HG02885 (cell line): ENCODE measurements at regions not wholly inside any gene's neighbourhood (a gene's known extent, or its start where the extent isn't known, plus 50 kb on each side); places are given as distances from the start of the nearest gene placed in this dataset.

Experiments
- ATAC-seq: cut with Tn5 transposase; IDR thresholded peaks from one replicate; pipeline ENCODE4 v1.9.1; 2021; ENCODE audit warnings: mild to moderate bottlenecking; ENCODE audit not compliant: unreplicated experiment, poor library complexity

DNA sequence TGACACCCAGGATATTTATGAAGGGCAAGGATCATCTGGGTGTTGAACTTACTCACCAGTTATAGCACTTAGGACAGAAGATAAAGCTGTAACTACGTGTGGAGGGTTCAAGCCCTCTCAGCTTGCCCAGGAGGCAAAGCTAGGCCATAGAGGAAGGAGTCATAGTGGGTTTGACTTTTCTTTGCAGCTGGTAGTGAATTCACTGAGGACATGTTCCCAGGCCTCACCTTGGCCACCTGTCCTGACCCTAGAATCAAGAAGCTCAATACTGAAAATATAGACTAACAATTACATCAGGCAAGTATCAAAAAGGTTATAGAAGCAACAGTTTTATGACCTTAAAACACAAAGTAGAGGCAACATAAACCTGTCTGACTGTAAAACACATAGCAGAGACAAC lies 1207.7 kb downstream of the SLITRK1 start:
- no peak for ATAC-seq

DNA sequence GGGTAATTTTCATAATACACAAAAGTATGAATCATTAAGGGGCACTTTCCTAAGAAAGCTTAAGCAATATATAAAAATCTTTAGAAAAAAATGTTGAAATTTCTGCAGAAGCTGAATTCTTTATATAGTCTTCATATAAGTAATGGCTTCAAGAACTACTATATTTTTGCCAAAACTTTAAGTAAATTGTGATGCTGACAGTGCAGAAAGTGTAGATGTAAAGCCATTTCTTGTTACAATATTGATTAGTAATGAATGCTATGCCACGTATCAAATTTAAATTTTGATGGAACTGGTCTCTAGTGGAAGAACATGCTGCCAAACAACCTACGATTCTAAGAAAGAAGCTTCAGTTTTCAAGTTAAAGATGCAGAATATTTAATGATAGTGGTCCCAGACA lies 1210.0 kb downstream of the SLITRK1 start:
- no peak for ATAC-seq

DNA sequence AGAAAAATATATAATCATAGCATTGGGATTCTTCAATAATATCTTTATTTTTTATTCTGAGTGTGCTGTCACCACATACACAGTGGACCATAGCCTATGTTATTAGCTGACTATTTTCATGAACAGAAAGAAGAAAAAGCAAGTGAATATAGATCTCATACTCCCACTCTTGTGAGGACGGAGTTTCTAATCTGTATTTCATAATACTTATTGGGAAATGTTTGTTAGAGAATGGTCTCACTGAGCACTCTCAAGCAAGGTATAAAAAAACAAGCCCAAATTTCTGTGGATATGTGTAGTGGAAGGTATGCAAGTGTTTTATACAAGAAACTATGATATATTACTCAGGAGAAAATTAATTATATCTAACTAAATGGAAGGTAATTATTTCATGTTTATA lies 1218.1 kb downstream of the SLITRK1 start:
- ATAC-seq: no peak

DNA sequence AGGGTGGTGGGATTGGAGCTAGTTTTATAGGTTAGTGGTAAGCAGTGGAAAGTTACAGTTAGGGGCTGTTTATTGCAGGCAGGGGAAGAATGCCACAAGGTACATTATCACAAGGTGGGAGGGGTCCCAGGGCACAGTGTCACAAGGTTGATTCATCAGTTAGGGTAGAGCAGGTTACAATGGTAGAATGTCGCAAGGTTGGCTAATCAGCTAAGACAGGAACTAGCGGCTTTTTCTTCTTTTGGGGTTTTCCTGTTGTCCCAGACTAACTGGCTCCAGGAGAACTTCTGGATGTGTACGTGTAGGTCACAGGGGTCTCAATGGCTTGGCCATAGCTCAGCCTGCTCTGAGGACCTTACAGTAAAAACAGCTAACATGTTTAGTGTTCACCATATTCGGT lies 1221.1 kb downstream of the SLITRK1 start:
- ATAC-seq: no peak

DNA sequence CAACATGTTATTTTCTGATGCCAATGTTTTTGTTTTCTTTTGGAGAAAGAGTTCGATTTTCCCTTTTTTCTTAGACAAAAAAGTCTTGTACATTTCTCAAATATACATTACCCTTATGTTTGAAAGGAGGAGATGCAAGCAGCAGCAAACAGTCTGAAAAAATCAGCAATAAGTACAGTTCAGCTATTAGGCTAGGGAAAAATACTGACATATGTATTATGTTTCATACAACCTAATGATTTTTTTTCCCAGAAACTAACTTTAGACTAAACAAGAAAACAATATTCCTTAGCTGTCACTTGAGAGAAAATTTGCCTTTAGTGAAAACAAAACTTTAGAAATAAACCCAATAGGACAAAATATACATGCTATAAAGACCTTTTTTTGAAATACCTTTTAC lies 1223.5 kb downstream of the SLITRK1 start:
- ATAC-seq: no peak

DNA sequence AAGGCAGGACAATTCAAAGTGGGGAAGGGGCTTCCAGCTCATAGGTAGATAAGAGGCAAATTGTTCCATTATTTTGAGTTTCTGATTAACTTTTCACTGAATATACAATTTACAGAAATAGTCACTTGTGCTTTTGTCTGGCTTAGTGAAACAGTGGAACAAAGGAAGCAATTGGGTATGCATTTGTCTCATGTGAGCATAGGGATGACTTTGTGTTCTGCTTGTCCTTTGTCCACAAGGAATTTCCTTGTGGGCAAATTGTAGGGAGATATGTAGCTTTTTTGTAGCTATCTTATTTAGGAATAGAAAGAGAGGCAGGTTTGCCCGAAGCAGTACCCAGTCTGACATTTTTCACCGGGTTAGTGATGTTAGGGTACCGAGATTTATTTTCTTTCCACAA lies 1224.8 kb downstream of the SLITRK1 start:
- ATAC-seq: no peak

DNA sequence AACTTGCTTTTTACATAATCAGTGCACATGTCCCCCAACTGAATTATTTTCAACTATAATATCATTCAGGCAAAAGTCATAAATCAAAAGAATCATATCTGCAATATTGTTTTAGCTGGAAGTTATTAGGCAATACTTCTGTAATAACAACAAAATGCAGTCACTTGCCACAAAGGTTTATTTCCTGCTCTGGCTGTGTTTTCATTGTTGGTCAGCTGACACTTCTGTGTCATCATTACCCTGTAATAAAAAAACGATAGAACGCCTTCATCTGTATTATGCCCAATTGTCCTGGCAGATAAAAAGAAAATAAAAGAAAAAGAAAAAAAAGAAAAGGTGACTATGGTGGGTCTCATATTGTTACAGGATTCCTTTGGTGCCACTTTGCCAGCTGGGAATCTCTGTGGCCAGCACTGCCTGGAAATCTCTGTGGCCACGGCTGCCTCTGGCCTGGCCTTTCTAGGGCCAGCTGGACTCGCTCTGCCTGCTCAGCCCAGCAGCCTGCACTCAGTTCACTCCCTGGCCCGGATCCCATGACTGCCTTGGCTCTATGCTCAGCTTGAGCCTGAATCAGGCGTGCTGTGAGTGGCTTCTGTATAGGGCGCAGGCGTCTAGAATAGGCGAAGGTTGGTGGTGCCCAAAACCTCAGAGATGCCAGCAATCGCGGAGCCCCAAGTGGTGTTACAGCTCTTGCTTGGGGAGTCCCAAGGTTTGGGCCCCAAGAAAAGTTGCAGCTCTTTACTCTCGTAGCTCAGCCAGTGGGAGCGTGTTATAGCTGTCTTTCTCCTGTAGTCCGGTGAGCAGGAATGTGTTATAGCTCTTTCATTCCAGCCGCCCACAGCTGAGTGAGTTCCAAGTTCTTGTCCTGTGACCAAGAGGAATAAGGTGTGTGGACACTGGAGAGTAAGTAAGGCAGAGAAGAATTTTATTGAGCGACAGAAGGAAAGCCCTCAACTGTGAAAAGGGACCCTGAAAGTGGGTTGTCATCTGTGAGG lies 1227.1 kb downstream of the SLITRK1 start:
- no peak for ATAC-seq

DNA sequence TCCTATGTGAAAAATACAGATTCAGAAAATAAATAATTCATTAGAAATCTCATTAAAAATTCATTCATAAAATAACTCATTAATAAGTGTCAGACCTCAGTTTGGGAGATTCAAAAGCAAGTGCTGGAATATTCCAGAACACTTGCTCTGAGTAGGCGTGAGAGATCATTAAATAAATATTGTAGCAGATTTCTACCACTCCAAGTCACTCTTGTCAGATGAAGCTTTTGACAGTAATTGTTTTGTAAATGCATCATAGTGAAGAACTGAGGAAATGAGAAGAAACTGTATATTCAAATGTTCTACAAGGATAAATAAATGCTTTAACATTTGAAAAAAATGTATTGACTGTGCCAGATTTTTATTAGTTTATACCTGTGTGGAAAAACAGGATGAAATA lies 1228.1 kb downstream of the SLITRK1 start:
- ATAC-seq: no peak

DNA sequence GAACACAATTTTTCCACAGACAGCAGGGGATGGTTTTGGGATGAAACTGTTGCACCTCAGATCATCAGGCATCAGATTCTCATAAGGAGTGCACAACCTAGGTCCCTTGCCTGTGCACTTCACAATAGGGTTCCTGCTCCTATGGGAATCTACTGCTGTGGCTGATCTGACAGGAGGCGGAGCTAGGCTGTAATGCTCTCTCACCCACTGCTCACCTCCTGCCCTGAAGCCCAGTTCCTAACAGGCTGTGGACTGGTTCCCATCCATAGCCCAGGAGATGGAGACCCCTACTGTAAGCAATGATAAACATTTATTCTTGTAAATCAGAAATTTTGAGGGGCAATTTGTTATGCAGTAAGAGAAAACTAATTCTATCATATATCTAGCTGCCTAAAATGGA lies 1234.7 kb downstream of the SLITRK1 start:
- no peak for ATAC-seq

DNA sequence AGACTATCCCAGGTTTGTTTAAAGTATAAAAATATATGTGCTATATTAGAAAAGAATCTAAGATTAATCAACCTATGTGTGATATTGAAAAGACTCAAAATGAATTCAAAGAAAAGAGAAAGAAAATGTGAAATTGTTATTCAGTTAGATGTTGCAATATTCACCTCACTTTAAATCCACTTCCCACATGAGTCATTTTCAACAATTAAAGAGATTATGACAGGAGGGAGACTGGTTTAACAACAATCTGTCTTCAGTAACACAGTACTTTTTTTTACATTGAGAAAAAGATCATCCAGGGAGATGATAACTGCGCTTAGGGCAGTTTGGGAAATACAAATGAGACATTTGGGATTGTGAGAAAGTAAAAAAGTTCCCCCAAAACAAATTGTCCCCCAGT lies 1246.2 kb downstream of the SLITRK1 start:
- ATAC-seq: no peak

DNA sequence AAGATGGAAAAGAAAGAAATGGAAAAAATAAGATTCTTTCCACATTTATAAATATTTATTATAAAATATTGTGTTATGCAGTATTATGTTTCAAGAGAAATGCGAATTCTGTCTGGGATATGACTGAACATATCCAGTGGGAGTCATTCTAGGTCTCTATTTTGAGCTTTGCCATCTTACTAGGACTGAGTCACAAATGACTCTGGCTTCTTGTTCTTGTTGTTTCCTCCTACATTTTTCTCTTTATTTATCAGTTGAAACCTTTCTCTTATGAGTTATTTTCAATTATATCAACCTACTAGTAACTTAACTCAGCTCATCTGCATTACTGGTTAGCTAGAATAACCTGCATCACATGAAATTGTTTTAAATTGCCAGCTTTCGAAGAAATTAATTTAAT lies 1247.3 kb downstream of the SLITRK1 start:
- no peak for ATAC-seq

DNA sequence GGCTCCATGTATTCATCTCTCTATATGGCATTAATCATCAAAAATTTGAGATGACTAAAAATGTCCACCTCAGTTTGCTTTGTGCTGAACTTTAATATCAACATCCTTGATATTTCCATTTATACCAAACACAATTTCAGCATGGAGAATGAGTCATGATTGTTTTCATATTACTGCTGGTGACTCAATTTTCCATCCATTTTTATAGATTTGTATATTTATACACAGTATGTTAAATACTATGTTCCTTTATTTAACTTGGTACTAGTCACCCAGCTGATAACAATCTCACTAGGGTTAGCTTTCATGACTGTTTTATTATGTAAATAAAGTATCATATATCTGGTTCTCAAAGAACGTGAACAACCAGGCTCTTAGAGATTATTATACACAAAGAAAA lies 1255.1 kb downstream of the SLITRK1 start:
- ATAC-seq: no peak

DNA sequence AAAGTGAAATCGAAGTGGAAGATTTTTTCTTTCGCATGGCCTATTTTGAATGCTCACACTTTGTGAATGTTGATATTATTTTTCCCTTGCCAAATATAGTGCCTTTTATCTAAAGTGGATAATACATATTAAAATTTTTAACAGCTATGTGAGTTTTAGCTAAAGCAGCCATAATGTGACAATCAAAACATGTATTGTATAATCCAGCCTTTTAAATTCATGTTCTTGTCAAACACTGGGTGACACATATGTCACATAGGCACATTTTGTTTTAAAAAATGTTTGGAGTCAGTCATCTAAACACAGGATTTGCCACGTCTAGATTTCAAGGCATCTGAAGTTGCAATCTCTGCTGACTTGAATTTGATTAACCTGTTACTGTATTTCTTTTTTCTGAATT lies 1256.6 kb downstream of the SLITRK1 start:
- no peak for ATAC-seq

DNA sequence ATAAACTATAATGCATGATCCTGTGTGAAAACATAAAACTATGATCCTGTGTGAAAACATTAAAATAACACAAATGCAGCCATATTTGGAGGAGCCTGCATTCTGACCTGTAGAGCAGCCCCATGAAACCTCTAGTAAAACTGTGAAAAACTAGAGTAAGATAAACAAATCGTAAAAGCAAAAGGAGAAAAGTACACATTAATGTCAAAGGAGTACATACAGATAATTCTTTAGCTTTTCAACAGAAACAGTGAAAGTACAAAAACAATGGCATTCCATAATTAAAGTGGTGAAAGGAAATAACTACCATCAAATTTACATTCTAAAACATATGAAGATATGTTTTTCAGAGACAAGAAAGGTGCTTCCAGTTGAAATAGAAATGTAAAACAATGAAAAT lies 1267.2 kb downstream of the SLITRK1 start:
- ATAC-seq: no peak

DNA sequence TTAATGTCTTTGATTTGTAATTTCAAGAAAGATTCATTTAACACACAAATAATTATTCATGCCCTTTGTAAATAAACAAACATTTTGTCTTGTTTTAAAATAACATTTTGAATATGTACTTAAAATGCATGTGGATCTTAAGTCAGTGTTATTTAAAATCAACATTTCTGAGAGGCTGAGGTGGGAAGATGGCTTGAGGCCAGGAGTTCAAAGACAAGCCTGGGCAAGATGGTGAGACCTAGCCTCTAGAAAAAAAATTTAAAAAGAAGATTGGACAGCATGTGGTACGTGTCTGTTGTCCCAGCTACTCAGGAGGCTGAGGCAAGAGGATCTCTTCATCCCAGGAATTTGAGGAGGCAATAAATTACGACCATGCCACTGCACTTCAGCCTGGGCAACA lies 1268.2 kb downstream of the SLITRK1 start:
- ATAC-seq: no peak

DNA sequence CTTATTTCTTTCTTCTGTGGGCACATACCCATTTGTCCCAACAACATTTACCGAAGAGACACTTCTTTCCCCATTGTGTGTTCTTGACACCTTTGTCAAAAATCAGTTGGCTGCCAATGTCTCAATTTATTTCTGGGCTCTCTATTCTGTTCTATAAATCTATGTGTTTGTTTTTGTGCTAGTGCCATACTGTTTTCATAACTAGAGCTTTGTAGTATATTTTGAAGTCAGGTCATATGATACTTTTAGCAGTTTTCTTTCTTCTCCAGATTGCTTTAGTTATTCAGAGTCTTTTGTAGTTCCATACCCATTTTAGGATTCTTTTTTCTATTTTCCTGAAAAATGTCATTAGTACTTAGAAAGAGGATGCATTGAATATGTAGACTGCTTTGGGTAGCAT lies 1276.3 kb downstream of the SLITRK1 start:
- ATAC-seq: no peak

DNA sequence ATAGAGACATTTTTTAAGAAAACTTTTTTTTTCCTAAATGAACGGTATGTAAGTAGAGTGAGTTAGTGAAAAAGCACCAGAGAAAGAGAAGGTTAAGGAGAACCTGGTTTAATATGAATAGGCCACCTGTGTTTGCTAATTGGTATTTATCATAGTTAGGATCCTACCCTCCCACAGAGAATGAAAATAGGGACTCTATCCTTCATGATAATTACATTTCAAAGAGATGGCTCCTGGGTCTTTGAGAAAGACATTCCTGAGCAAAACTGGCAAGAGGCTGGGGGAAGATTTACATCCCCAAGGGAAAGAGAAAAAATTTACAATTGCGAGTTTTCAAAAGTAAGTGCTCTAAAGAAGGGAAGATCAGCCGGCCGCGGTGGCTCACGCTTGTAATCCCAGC lies 1284.5 kb downstream of the SLITRK1 start:
- ATAC-seq: no peak

DNA sequence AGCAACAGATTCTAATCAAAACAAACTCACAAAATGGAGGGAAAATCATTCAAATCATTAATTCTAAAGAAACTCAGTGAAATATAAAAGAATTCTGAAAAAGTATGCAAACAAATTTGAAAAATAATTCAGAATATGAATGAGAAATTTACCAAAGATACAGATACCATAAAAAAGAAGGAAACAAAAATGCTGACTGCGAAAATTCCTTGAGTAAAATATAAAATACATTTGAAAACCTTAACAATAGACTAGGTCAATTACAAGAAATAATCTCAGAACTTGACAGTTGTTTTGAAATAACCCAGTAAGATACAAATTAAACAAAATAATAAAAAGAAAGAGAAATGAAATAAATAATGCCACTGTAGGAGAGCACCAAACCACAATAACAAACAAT lies 1289.0 kb downstream of the SLITRK1 start:
- no peak for ATAC-seq

DNA sequence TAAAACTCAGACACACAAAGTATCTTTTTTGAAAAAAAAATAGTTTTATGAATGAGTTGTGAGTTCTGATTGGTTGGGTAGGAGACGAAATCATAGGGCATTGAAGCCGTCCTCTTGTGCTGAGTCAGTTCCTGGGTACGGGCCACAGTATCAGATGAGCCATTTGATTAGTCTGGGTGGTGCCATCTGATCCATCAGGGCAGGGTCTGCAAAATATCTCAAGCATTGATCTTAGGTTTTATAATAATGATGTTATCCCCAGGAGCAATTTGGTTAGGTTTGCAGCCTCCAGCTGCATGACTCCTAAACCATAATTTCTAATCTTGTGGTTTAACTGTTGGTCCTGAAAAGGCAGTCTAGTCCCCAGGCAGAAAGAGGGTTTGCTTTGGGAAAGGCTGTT lies 1310.6 kb downstream of the SLITRK1 start:
- no peak for ATAC-seq

DNA sequence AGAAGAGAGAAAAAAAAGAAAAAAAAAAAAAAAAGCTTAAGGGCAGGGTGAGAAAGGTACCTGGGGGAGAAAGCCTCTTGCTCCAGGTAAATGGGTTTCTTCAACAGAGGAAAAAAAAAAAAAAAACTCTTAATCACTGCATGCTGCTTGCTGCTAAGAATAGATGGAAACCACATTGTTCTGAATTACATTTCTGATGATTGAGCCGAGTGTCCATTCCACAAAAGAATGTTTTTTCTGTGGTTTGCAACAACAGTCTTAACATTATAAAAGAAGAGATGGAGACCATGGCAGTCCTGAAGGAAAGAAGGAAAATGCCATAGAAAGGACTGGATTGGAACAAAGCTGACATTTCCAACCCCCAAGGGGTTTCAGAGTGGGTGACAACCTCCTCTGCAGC lies 1312.7 kb downstream of the SLITRK1 start:
- ATAC-seq: no peak

DNA sequence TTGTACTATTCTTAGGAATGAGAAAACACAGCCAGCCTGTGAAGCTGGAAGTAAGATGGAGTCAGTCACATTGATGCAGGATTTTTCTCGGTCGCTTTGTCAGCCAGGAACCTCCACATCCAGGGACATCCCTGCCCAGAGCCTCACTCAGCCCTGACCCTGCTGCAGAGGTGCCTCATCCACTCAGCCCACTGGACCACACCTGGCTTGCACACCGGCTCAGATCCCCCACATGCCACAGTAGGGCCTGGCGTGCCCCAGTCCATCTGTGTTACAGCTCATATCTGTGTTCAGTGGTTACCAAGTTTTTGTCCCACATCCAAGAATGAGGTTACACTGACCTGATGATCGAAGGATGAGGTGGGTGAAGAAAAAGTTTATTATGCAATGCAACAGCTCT lies 1315.4 kb downstream of the SLITRK1 start:
- no peak for ATAC-seq

DNA sequence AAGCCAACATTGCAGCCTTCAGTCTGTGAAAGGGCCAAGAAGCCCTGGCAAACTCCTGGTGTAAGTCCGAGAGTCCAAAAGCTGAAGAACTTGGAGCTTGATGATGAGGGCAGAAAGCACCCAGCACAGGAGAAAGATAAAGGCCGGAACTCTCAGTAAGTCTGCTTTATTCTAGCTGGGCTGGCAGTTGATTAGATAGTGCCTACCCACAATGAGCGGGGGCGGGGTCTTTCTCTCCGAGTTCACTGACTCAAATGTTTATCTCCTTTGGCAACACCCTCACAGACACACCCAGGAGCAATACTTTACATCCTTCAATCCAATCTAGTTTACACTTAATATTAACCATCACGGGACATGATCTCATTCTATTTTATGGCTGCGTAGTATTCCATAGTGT lies 1317.1 kb downstream of the SLITRK1 start:
- no peak for ATAC-seq
